SU-DHL-6 (cell line): ENCODE measurements at regions not wholly inside any gene's neighbourhood (a gene's known extent, or its start where the extent isn't known, plus 50 kb on each side); places are given as distances from the start of the nearest gene placed in this dataset.

Experiments
- CTCF ChIP-seq: fragments of 200-600 bp; sonication (generic); IDR thresholded peaks from one replicate; pipeline ENCODE4 v1.5.1; 2017; ENCODE audit warnings: antibody characterized with exemption, mild to moderate bottlenecking, low read length, moderate library complexity; ENCODE audit not compliant: insufficient read depth, poor library complexity, severe bottlenecking
- EZH2phosphoT487 ChIP-seq: fragments of 200-600 bp; sonication (generic), shearing (Covaris generic); conservative IDR thresholded peaks from 2 replicates; pipeline ENCODE4 v1.6.1; 2018; ENCODE audit warnings: mild to moderate bottlenecking, antibody characterized with exemption, low read length, moderate library complexity, mixed read lengths

GRCh38 chr6:22036275-22036674, 260.6 kb downstream of the PRL start:
- no peak for TF ChIP-seq CTCF
- no peak for TF ChIP-seq EZH2phosphoT487
